ENCODE measurements at regions not wholly inside any gene's neighbourhood (a gene's known extent, or its start where the extent isn't known, plus 50 kb on each side); places are given as distances from the start of the nearest gene placed in this dataset.
"Not testable (repeated sequence)": the region's sequence is repeated elsewhere in the genome, so short reads cannot be mapped to it uniquely, and the experiment has no call there.

GRCh38 chr10:114748241-114748640 is 73.3 kb upstream of the FHIP2A start:
- DNase-seq (no peak), ATAC-seq (no peak)
- H3K27me3 Mint-ChIP-seq, result peaks cover 12% of the 10 kb centered on the region
- TF ChIP-seq, protein P1, sequence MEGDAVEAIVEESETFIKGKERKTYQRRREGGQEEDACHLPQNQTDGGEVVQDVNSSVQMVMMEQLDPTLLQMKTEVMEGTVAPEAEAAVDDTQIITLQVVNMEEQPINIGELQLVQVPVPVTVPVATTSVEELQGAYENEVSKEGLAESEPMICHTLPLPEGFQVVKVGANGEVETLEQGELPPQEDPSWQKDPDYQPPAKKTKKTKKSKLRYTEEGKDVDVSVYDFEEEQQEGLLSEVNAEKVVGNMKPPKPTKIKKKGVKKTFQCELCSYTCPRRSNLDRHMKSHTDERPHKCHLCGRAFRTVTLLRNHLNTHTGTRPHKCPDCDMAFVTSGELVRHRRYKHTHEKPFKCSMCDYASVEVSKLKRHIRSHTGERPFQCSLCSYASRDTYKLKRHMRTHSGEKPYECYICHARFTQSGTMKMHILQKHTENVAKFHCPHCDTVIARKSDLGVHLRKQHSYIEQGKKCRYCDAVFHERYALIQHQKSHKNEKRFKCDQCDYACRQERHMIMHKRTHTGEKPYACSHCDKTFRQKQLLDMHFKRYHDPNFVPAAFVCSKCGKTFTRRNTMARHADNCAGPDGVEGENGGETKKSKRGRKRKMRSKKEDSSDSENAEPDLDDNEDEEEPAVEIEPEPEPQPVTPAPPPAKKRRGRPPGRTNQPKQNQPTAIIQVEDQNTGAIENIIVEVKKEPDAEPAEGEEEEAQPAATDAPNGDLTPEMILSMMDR (IDR thresholded peaks at IDR 0.05), result no peak
- no peaks in the 10 kb centered on the region for H3K36me3 Mint-ChIP-seq (ENCODE audit: low read depth)
- no peaks in the 10 kb centered on the region for H3K9me3 Mint-ChIP-seq
- POLR2A ChIA-PET, result no interaction called here
- CTCF ChIA-PET, result no interaction called here
- no peak overlapping the region for H3K27ac Mint-ChIP-seq
- no peaks in the 10 kb centered on the region for H3K4me1 Mint-ChIP-seq (ENCODE audit: low read depth)
- intact Hi-C loops (cut with micrococcal nuclease), result no loop called here
- H3K4me3 Mint-ChIP-seq, result no peak overlapping the region

GRCh38 chr10:114749014-114749413 is 72.6 kb upstream of the FHIP2A start:
- no peak overlapping the region for H3K4me3 Mint-ChIP-seq
- intact Hi-C loops (cut with micrococcal nuclease), result no loop called here
- ChIA-PET POLR2A (no interaction called here), CTCF (interaction anchor here (1.5 kb wide), 1 partner anchor 37 kb away, joined by 4 read pairs; no protein-coding TSS in a partner anchor)
- H3K27ac Mint-ChIP-seq, result no peak overlapping the region
- H3K9me3 Mint-ChIP-seq, result no peaks in the 10 kb centered on the region
- no peak for ATAC-seq
- H3K27me3 Mint-ChIP-seq, result peaks cover 12% of the 10 kb centered on the region
- no peaks in the 10 kb centered on the region for H3K36me3 Mint-ChIP-seq (ENCODE audit: low read depth)
- TF ChIP-seq, protein P1 (IDR thresholded peaks at IDR 0.05), result no peak
- no peaks in the 10 kb centered on the region for H3K4me1 Mint-ChIP-seq (ENCODE audit: low read depth)
- no peak for DNase-seq

- DNase-seq (no peak), ATAC-seq (no peak)
- Mint-ChIP-seq H3K27me3 (peaks cover 11% of the 10 kb centered on the region), H3K4me1 (ENCODE audit: low read depth) (no peaks in the 10 kb centered on the region), H3K27ac (no peak overlapping the region), H3K36me3 (ENCODE audit: low read depth) (no peaks in the 10 kb centered on the region), H3K9me3 (no peaks in the 10 kb centered on the region), H3K4me3 (no peak overlapping the region)
- ChIA-PET POLR2A (no interaction called here), CTCF (interaction anchor here (1.5 kb wide), 2 partner anchors 37 to 55 kb away, joined by 3 to 4 read pairs; no protein-coding TSS in a partner anchor)
- TF ChIP-seq, protein P1 (IDR thresholded peaks at IDR 0.05), result no peak
- intact Hi-C loops (cut with micrococcal nuclease), result no loop called here
Measured at GRCh38 chr10:114749510-114749909, 72.1 kb upstream of the FHIP2A start.

DNA sequence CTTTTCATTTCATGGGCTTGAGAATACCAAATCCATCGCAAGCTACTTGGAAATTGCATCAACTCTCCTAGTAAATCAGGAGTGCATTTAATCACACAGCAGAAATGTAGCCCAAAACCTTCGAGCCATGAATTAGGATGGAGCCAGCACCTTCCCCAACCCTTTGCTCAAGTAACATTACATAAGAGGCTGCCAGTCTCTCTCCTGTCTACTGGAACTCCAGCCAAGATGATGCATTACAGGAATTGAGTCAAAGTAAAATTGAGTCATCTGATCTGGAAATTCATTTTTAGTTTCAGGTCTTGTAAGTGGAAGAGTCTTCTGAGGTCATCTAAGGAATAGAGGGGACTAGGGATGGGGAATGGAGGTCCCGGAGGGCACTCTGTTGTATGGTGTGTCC is 69.7 kb upstream of the FHIP2A start:
- Mint-ChIP-seq H3K36me3 (ENCODE audit: low read depth) (no peaks in the 10 kb centered on the region), H3K4me1 (ENCODE audit: low read depth) (no peaks in the 10 kb centered on the region), H3K9me3 (no peaks in the 10 kb centered on the region), H3K27ac (no peak overlapping the region), H3K4me3 (no peak overlapping the region), H3K27me3 (peaks cover 8% of the 10 kb centered on the region)
- ChIA-PET CTCF (no interaction called here), POLR2A (no interaction called here)
- intact Hi-C loops (cut with micrococcal nuclease), result no loop called here
- TF ChIP-seq, protein P1 (IDR thresholded peaks at IDR 0.05), result no peak
- DNase-seq, result no peak
- ATAC-seq, result no peak

DNA sequence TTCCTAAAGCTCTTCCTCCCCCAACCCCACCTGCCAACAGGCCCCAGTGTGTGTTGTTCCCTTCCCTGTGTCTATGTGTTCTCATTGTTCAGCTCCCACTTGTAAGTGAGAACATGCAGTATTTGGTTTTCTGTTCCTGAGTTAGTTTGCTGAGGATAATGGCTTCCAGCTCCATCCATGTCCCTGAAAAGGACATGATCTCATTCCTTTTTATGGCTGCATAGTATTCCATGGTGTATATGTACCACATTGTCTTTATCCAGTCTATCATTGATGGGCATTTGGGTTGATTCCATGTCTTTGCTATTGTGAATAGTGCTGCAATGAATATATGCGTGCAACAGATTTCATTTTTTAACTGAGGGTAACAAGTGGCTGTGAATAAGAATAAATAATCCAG is 69.0 kb upstream of the FHIP2A start:
- H3K27ac Mint-ChIP-seq; CTCF ChIA-PET; H3K36me3 Mint-ChIP-seq (ENCODE audit: low read depth); H3K4me1 Mint-ChIP-seq (ENCODE audit: low read depth); DNase-seq; intact Hi-C loops (cut with micrococcal nuclease); H3K27me3 Mint-ChIP-seq; H3K9me3 Mint-ChIP-seq; H3K4me3 Mint-ChIP-seq; POLR2A ChIA-PET; ATAC-seq: not testable (repeated sequence)

DNA sequence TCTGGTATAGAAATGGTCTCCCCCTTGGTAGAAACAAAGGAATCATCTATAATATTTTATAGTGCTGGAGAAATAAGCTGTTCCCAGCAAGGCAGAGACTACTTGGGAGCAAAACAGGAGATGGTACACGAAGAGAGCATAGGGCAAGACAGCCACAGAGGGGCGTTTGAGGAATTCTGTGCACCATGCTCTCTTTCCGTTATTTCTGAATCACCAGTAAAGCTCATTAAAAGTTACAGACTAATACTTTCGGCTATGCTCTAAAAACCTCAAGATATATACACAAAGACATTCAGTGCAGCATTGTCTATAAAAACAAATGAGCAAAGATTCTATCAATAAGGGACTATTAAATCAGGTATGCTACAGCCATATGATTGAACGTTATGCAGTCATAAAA is 68.5 kb upstream of the FHIP2A start:
- POLR2A ChIA-PET, result no interaction called here
- no peaks in the 10 kb centered on the region for H3K36me3 Mint-ChIP-seq (ENCODE audit: low read depth)
- no peaks in the 10 kb centered on the region for H3K9me3 Mint-ChIP-seq
- TF ChIP-seq, protein P1 (IDR thresholded peaks at IDR 0.05), result no peak
- H3K4me3 Mint-ChIP-seq, result no peak overlapping the region
- peaks cover 8% of the 10 kb centered on the region for H3K27me3 Mint-ChIP-seq
- H3K4me1 Mint-ChIP-seq (ENCODE audit: low read depth), result no peaks in the 10 kb centered on the region
- CTCF ChIA-PET, result no interaction called here
- no peak overlapping the region for H3K27ac Mint-ChIP-seq
- DNase-seq (no peak), ATAC-seq (no peak)
- intact Hi-C loops (cut with micrococcal nuclease), result no loop called here

Data from activated CD8-positive, alpha-beta T cell treated with anti-CD3 and anti-CD28 coated beads for 36 hours (primary cell).